CD4-positive, alpha-beta T cell treated with Interleukin-21 for 1 hour (primary cell): ENCODE measurements at regions not wholly inside any gene's neighbourhood (a gene's known extent, or its start where the extent isn't known, plus 50 kb on each side); places are given as distances from the start of the nearest gene placed in this dataset.

ENCODE experiments used
- DNase-seq: peaks from one replicate; pipeline ENCODE4 v3.0.0-alpha.2; 2020

DNA sequence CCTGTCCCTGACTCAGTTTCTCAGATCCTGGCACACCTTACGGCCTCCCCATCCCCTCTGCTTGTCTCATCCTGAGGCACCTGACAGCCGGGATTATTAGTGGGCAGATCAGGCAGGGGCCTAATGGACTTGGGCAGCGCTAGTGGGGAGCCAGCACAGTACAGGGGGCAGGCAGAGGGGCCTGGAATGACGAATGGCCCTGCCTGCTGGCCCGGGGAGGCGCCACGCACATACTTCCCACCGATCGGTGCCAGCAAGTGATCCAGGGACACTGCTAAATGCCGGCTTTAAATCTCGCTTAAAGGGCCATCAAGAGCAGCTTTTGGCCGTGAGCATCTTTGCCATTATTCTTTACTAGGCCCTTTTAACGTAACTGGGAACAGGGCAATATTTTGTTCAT lies 188.4 kb downstream of the DHX35 start:
- no peak for DNase-seq

DNA sequence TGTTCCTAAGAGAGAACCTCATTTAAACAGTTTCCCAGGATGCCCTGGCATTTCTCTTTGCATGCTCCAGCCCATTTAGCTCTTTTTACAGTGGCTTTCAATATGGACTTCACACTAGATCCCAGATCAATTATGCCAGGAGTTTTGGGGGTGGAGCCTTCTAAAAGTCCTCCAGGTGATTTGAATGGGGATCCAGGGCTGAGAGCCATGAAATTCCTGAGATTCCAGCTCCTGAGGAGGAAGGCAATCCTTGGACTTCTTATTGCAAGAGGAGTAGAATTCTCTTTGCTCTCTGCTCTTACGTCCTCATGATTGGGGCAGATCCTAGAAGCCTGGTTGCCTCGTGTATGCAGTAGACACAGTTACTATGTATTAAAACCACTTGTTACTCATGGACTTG lies 184.2 kb downstream of the DHX35 start:
- no peak for DNase-seq

DNA sequence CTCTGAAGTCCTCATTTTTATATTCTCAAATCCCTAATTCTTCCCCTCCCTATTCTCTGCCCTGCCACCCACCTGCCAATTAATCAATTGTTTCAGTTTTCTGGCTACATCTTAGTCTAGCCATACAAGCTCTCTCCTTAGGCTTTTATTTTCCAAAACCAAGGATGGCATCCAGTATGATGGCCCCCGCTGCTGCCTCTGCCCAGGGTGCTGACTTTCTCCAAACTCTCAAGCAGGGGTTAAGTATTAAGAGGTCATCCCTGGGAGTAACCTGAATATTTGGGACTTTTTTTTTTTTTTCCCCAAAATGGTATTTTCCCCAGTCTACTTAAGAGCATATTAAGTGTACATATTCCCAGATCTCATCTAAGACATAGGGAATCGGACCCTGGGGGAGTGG lies 183.8 kb downstream of the DHX35 start:
- no peak for DNase-seq

DNA sequence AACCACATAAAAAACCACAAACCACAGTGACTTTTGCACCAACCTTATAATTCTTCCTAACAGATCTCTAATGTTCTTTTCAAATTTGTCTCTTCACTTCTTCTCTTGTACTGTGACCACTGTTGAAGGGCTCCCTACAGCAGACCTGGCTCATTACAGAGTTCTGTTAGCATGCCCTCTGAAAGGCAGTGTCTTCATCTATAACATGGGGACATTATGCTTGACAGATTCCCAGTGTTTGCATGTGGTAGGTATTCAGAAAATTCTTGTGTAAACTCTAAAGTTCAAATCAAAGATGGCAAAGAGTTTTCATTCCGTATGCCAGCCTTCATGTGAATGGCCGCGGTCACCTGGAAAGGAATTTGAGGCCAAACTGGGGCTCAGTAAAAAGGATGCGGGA lies 182.6 kb downstream of the DHX35 start:
- DNase-seq = no peak

DNA sequence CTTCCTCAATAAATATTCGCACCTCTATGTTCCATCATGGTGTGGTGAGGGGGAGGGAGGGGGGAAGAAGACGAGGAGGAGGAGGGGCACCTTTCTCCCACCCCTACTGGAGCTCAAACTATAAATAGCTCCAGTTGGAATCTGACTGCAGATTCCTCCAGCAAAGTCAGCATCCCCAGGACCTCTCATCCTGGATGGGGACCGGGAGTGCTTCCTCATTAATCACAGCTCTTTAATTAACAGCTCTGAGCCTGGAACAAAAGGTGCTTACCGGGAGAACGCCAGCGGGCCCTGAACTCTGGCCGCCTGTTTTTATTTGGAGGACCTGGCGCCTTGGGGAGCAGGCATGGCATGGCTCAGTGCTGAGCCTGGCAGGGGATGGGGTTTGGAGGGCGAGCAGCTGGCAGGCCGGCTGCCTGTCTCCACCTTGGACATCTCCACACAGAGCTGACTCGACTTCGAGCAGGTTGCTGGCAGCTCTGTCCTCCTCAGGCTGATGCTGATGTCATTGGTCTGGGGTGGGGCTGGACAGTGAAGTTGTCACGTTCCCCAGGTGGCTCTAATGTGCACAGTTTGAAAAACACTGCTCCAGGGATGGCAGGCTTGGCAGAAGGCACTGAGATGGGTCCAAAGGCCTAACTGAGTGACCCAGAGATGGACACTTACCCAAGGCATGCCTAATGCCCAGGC lies 180.4 kb downstream of the DHX35 start:
- no peak for DNase-seq

DNA sequence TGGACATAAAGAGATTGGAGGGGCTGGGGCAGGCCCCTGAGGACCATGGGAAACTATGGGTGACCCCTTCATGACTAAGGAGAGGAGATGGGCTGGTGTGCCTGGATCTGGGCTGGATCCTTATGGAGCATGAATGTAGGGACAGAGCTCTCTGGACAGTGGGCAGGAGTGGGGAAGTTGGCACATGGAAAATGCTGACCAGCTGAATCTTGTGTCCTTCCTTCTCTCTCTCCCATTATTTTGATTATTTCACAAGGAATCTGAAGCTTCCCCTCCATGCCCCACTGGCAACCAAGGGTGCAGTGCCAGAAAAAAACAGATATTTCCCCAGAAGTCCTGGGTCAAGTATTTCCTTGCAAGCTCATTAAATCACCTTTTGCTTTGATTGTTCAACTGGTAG lies 175.2 kb downstream of the DHX35 start:
- DNase-seq = no peak

DNA sequence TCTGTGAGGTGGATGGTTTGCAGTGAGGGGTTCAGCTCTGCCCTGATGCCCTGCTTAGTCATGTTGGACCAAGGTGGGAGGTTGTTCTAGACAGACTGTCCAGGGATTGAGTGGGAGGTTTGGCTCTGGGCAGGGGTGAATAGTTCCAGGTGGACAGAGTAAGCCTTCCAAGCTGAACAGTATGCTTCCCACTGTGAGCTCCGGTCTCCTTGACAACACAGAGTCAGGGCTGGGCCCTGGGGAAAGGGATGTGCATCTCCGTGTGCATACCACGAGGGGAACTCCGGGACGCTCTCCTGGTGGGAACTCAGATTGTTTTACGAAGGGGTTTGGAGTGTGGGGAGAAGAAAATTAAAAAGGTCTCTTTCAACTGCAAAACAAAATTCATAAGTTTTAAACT lies 174.7 kb downstream of the DHX35 start:
- DNase-seq = no peak

DNA sequence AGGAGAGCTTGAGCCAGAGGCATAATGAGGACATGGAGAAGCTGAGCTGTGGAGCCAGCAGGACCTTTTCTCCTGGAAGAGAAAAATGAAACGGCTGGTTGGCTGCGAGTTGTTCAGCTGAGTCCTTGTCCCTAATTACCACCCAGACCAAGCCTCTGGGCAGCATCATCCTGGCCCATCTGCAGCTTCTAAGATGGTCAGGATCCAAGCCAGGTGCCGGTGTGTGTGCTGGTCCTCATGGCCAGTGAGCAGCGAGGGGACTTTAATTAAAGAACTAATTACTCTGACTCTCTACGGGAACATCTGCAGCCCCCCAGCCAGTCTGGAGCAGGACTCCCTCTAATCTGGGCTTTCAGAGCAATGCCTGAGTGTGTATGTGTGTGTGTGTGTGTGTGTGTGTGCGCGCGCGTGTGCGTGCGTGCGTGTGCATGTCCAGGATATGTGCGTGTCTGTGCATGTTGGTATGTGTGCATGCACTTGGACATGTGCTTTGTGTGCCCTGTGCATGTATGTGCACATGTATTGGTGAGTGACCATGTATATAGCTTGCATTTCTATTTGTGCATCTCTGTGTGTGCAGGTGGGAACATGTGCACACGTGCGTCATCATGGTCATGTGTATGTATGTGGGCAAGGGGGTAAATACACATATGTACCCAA lies 173.9 kb downstream of the DHX35 start:
- no peak for DNase-seq

DNA sequence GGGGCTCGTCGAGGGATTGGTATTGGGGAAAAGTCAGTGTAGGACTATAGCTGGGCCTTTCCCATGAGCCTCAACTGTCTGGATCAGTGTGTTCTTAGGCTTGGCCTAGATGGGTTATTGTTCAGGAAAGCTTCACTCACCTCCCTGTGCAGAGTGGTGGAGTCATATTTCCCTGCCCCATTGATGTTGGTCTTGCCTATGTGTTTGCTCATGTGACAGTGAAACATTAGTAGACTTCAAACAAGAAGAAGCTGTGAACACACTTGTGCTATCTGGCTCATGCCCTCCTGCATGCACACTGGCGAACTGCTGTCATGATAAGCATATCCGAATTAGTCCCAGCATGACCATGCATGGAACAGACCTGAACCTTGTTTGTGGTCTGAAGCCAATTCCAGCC lies 171.1 kb downstream of the DHX35 start:
- DNase-seq = no peak

DNA sequence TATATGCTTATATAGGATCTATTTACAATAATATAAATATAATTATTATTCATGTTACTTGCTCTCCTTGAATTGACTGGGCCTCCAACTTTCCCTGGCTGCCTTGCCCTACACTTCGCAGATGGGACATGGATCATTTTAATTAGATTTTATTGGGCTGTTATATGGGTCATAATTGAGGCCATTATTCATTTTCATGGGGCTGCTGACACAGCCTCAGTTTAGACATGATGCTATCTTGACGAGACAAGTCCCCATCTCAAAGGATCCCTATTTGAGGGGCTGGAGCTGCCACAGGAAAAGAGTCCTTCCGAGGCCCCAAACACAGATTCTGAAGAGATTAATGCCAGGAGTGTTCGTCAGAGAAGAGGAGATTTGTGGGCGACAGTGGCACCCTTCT lies 170.4 kb downstream of the DHX35 start:
- no peak for DNase-seq

DNA sequence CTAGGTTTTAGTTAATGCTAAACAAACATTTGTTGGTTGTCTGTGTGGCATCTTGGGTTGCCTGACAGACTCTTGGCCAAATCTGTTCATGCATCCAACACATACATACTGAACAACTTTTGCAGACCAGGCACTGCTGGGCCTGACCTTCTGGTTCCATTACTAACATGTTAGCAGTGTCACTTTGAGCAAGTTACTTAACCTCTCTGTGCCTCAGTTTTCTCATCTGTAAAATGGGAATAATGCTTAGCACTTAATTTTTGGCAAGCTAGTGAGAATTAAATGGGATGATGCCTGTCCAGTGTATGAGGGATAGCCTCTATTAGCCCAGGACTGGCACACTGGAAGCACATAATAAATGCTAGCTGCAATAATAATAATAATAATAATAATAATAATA lies 169.9 kb downstream of the DHX35 start:
- DNase-seq = no peak

DNA sequence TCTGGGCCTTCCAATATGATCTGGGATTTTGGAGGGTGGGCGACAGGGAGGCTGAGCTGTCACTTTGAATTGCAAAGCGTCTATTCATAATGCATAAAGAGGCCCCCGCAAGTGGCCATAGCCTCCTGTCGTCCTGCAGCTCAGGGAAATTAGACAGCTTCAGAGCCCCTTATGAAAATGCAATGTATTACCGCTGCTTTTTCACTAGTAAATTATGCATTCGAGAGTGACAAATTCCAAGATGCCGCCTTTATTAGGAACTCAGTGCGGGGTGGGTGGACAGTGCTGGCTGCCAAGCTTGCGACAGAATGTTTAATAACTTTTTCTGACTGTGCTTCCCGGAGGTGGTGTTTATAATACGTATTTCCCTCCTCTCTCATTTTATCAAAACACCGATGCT lies 168.5 kb downstream of the DHX35 start:
- no peak for DNase-seq

DNA sequence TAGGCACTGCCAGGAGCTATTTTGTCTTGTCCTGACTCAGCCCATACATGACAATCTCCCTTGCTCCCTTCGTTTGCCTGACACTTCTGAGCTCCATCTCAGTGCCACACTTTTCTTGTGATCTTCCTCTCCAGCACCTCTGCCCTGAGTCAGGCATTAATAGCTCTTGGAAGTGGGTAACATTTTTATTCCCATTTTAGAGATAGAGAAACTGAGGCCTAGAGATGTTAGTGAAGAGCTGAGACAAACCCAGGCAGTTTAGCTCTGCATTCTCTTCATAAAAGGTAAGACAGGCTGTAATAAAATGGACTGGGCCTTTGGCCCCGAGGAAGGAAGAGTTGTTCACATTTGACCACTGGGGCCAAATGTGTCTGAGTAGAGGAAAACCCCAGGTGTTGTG lies 167.4 kb downstream of the DHX35 start:
- no peak for DNase-seq

DNA sequence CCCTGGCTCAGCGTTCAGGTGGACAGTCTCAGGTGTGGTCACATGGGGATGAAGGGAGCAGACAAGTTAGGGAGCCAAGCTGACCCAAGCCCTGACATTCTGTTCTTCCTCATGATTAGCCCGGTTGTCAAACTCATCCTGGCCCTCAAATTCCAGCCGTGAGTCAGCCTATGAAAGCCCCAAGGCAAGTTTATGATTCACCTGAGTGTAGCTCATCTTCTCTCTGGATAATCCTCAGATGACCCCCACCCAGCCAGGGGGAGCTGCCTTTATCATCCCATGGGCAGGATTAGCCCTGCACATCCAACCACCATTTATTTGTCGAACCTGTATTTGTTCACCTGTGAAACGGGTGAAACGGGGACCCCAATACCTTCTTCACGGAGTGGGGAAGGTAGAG lies 161.9 kb downstream of the DHX35 start:
- DNase-seq = no peak

DNA sequence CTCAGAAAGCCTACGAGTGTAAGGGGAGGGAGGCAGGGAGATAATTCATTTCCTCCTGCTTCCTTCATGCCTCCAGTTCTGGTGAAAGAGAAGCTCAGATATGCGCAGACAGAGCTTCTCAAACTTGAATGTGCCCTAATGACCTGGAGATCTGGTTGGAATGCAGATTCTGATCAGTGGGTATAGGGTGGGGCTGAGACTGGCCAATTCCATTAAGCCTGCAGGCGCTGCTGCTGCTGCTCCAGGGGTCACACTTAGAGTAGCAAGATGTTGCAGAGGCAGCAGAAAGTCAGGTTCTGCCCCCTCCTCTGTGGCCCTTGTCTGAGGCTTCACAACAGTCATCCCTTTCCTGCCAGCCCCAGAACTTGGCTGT lies 161.0 kb downstream of the DHX35 start:
- no peak for DNase-seq

DNA sequence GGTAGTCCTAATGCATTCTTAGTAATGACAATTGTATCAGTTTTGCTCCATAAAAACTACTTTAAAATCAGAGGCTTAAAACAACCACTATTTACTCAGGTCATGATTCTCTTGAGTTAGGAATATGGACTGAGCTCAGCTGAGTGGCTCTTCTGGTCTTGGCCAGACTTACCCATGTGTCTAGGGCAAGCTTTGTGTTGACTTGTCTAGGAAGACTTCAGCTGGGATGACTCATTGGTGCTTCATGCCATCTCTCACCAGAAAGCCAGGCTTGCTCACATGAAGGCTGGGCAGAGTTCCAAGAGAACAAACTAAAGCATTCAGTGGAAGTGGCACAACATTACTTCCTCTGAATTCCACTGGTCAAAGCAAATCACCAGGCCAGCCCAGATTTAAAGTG lies 155.3 kb downstream of the DHX35 start:
- no peak for DNase-seq

DNA sequence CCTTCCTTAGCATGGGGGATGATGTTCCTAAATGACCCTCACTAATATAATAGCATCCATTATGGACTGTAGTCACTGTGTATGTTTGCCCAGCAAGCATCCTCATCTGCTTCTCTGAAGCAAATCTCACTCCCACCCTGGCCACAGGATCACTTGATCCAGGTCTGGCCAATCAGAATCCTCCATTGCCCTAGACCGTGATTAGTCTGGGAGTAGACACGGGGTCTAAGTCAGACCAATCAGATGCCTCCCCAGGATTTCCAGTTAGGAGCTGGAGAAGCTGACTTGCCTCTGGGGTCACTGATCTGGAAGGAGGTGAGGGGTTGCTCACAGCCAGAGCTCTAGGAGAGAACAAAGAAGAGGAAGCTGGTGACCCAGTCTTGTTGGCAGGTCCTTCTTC lies 153.9 kb downstream of the DHX35 start:
- no peak for DNase-seq

DNA sequence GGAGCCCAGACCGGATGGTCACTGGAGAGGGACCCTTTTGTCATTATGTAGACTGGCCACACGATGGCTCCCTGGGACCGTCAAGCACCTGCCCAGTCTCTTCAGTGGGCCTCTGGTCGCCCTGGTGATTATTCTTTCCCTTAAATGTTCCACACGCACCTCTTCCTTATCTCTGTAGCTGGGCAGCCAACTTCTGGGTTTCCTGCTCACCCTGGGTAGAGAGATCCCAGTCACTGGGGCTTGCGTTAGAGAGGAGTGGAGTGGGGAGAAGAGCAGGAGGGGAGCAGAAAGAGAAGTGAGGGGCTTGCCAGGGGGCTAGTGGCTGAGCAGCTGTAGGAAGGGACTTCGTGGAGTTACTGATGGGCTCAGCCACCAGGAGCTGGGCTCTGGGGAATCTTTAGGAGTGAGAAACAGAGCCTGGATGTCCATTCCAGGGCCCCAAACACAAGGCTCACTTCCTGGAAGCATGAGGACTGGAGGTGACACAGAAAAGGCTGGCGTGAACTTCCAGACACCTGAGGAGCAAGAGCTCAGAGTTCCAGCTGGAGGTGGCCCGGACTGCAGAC lies 150.1 kb downstream of the DHX35 start:
- DNase-seq = no peak

DNA sequence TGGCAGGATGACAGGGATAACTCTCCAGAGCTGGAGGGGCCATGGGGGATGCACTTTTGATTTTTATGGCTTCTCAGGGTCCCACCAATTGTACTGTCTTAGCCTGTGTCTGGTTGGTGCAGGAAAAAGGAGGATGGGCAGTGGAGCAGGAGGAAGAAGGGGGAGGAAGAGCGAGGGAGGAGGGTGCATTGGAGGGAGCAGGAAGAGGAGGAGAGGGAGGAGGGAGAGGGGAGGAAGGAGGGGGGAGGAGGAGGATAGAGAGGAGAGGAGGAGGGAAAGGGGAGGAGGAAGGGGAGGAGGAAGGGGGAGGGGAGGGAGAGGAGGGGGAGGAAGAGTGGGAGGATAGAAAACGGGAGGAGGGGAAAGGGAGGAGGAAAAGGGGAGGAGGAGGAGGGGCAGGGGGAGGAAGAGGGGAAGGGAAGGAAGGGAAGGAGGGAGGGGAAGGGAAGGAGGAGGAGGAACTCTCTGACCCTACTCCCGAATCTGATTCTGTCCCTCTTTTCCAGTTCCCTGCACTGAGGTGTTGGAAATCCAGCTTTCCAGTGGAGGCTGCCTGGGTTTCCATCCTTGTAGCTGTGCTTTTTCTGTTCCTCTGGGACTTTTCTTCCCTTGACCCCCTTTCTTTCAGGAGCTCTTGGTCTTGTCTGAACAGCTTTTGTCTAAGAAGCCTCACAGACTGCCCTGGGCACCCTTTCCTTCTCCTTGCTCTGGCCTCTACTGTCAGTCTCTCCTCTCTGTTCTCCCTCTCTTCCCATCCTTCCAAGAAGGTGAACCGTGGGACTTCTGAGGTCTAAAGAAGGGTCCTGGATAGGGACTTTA lies 149.4 kb downstream of the DHX35 start:
- DNase-seq = no peak

DNA sequence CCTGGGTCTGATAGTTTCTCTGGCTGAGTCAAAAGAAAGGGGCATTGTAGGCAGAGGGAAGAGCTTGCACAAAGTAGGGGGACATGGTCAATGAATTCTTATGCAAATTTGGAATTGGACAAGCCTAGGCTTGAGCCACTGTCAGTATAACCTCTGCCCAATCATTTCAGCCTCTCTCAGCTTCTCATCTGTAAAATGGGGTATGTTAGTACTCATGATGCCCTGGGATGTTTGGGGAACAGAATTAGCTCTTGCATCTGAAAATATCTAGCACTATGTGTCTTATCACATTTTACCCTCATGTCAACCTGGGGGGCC lies 148.6 kb downstream of the DHX35 start:
- DNase-seq = no peak

DNA sequence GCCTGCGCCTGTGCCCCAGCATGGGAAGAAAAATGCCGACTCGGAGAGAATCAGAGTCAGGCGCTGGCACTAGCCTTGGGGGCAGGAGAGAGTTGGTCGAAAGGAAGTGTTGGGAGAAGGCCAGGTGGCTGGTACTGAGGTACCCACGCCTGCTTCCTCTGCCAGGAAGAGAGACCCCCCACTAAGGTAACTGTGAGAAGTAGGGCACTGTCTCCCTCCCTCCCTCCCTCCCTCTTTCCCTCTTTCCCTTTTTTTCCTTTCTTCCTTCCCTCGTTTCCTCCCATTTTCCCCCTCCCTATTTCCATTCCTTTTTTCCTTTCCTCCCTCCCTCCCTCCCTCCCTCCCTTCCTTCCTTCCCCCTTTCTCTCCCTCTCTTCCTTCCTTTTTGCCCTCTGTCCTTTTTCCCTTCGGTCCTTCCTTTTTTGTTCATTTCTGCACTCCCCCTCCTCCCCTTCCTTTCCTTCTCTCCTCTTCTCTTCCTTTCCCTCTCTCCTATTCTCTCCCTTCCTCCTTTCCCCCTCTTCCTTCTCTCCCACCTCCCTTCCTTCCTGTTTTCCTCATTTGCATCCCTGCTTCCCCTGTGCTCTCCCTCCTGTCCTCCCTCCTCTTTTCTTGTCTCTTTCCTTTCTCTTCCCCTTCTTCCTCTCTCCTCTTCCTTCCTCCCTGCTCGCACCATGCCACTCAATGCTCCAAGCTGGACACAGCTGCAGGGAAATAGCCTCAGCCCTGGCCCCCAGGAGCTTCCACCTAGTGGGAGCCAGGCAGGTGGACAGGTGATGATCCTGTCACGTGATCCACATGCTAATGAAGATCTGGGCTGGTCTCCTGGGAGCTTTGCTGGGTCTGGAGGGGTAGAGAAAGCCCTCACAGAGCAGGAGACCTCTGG lies 148.0 kb downstream of the DHX35 start:
- DNase-seq = no peak

DNA sequence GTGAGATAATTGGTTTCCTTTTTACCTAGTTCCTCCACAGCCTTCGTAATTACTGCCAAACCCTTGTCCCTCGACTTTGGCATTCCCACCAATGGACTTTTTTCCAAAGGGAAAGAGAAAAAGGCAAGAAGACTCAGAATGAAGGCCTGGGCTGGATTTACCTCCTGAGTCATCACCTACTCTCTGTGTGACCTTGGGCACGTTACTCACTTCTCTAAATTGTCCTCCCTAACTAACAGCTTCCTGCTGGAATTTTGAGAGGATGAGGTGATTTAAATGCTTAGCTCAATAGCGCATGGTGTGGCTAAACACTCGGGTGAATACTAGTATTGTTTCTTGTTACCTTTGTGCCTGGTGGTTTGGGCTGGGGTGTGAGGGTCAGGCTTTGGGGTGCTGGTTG lies 146.6 kb downstream of the DHX35 start:
- no peak for DNase-seq

DNA sequence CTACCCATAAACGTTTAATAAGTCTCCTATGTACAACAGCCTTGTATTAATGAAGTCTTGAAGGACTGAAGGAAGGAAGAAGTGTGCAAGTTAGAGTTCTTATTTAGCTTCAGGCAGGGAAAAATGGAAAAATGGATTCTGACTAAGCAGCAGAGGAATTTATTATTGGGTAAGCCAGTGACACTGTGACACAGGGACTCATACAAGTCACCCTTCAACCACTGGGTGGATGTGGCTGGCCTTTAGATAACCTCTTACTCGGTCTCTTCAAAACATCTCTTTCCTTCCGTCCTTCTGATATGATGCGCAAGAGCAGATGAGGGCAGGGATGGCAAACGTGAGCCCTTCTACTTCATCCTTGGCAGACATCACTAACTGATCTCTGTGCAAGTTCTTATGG lies 145.6 kb downstream of the DHX35 start:
- DNase-seq = no peak
